Activated CD4-positive, alpha-beta memory T cell treated with anti-CD3 and anti-CD28 coated beads for 36 hours (primary cell): ENCODE measurements at regions not wholly inside any gene's neighbourhood (a gene's known extent, or its start where the extent isn't known, plus 50 kb on each side); places are given as distances from the start of the nearest gene placed in this dataset.

Experiments used
- CTCF ChIA-PET: fragments of 350-600 bp; sonication (Branson Sonifier 250); formaldehyde crosslinking; loops from one replicate; lab custom pipeline; 2021; ENCODE audit warnings: antibody characterized with exemption, inconsistent platforms; lab: Charles Lee
- POLR2A ChIA-PET: fragments of 350-600 bp; sonication (Branson Sonifier 250); formaldehyde crosslinking; loops from one replicate; lab custom pipeline; 2021; ENCODE audit warnings: antibody characterized with exemption; lab: Charles Lee
- DNase-seq: peaks from one replicate; pipeline ENCODE4 v3.0.0-alpha.2; 2020
- H3K27ac Mint-ChIP-seq: one replicate; pipeline ENCODE4 v1.8.0; 2021; ENCODE audit warnings: mixed read lengths
- H3K27me3 Mint-ChIP-seq: one replicate; pipeline ENCODE4 v1.8.0; 2021; ENCODE audit warnings: mixed read lengths
- H3K36me3 Mint-ChIP-seq: one replicate; pipeline ENCODE4 v1.8.0; 2021; ENCODE audit warnings: mixed read lengths
- H3K4me1 Mint-ChIP-seq: one replicate; pipeline ENCODE4 v1.8.0; 2021; ENCODE audit warnings: low read depth, mixed read lengths
- H3K4me3 Mint-ChIP-seq: one replicate; pipeline ENCODE4 v1.8.0; 2021; ENCODE audit warnings: mild to moderate bottlenecking, mixed read lengths
- H3K9me3 Mint-ChIP-seq: one replicate; pipeline ENCODE4 v1.8.0; 2021; ENCODE audit warnings: mixed read lengths
- intact Hi-C: fragments of 100-400 bp; cut with micrococcal nuclease; formaldehyde crosslinking; loops from one replicate; pipeline ENCODE4 v1.15.1; 2023

DNA sequence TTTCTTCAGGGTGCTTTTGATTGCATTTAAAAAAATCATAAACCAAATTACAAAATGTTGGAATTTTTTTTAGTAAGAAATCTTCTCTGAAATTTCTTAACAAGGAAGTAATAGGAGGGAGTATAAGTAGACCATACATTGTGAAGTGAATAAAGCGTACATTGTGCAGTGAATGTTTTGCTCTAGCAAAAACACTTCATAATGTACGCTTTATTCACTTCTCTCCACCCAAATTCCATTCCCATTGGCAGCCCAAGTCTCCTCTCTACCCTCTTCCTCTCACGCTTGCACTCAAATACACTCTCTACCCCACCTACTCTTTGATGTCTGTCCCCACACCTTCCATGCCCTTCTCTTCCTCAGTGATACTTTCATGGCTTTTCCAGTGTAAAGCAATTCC is 241.0 kb downstream of the PPP1R3A start:
- ChIA-PET CTCF (no interaction called here), POLR2A (no interaction called here)
- H3K4me3 Mint-ChIP-seq, result no peak overlapping the region
- H3K9me3 Mint-ChIP-seq, result no peaks in the 10 kb centered on the region
- DNase-seq, result no peak
- no peaks in the 10 kb centered on the region for H3K4me1 Mint-ChIP-seq
- intact Hi-C loops, result no loop called here
- H3K27me3 Mint-ChIP-seq, result no peaks in the 10 kb centered on the region
- no peak overlapping the region for H3K27ac Mint-ChIP-seq
- no peaks in the 10 kb centered on the region for H3K36me3 Mint-ChIP-seq

DNA sequence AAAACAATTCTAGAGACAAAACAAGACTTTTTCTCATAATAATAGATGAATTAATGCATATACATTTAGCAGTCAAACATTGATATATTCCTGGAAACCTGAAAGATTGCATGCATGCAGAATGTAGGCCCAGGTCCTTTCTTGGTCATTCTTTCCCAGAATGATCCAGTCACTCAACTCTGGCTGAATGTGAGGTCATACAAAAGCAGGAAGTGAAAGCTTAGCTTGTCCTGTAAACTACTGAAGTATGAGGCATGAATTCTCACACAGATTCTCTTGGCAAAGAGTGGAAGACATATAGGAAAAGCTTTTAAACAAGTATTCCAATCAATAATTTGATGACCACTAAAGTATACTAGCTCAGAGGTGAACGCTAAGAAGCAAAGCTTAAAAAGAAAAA is 253.9 kb downstream of the PPP1R3A start:
- no peaks in the 10 kb centered on the region for H3K4me1 Mint-ChIP-seq
- no peaks in the 10 kb centered on the region for H3K36me3 Mint-ChIP-seq
- DNase-seq, result no peak
- intact Hi-C loops, result no loop called here
- H3K4me3 Mint-ChIP-seq, result no peak overlapping the region
- ChIA-PET CTCF (no interaction called here), POLR2A (no interaction called here)
- no peak overlapping the region for H3K27ac Mint-ChIP-seq
- peaks cover 3% of the 10 kb centered on the region for H3K9me3 Mint-ChIP-seq
- H3K27me3 Mint-ChIP-seq, result no peaks in the 10 kb centered on the region

DNA sequence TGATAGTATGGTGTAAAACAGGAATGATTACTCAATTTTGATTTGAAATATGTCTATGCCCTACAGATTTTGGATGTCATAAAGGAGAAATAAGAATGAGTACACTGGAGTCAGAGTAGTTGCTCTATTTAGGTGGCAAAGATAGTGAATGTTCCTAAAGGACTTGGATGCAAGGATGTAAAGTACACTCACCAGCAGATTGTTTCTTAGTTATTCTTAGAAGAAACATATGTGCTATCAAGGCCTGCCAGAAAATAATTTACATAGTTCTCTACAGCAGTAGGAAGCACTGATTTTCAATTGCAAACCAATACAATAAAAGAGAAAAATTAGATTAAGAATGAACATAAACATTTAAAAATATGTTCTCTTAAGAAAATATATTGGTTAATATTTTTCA is 259.4 kb downstream of the PPP1R3A start:
- no peaks in the 10 kb centered on the region for H3K36me3 Mint-ChIP-seq
- no peak overlapping the region for H3K27ac Mint-ChIP-seq
- no peaks in the 10 kb centered on the region for H3K4me1 Mint-ChIP-seq
- no peak overlapping the region for H3K4me3 Mint-ChIP-seq
- intact Hi-C loops, result no loop called here
- ChIA-PET CTCF (no interaction called here), POLR2A (no interaction called here)
- H3K9me3 Mint-ChIP-seq, result no peaks in the 10 kb centered on the region
- no peak for DNase-seq
- H3K27me3 Mint-ChIP-seq, result no peaks in the 10 kb centered on the region

DNA sequence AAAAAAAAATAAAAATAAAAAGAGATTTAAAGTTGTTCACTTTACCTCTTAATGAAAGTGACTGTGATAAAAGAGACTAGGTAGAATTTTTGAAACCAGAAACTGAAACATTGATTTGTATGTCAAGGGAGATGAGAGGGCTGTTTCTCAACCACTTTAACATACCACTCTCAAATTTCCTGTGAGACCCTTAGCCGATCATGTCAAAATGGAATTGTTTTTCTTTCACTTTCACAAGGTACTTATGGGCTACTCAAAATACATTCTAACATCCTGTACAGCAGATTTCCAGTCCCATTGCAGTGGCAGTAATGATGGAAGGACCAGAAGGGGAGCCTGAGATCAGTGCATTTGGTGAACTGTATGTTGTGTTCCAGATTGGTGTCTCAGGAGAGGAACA is 261.2 kb downstream of the PPP1R3A start:
- H3K9me3 Mint-ChIP-seq, result no peaks in the 10 kb centered on the region
- H3K27ac Mint-ChIP-seq, result no peak overlapping the region
- DNase-seq, result no peak
- no peaks in the 10 kb centered on the region for H3K27me3 Mint-ChIP-seq
- H3K4me3 Mint-ChIP-seq, result no peak overlapping the region
- intact Hi-C loops, result no loop called here
- ChIA-PET POLR2A (no interaction called here), CTCF (no interaction called here)
- no peaks in the 10 kb centered on the region for H3K4me1 Mint-ChIP-seq
- H3K36me3 Mint-ChIP-seq, result no peaks in the 10 kb centered on the region

DNA sequence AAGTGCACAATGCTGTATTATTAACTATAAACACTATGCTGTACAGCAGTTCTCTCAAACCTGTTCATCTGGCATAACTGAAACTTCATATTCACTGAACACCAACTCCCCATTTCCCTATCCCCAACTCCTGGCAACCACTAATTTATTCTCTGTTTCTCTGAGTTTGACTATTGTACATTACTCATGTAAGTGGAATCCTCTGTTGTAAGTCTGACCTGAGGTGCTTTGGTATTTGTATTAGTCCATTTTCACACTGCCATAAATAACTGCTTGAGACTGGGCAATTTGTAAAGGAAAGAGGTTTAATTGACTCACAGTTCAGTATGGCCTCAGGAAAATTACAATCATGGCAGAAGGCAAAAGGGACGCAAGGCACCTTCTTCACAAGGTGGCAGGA is 266.3 kb downstream of the PPP1R3A start:
- Mint-ChIP-seq H3K36me3 (no peaks in the 10 kb centered on the region), H3K27ac (no peak overlapping the region), H3K4me3 (no peak overlapping the region), H3K4me1 (no peaks in the 10 kb centered on the region), H3K27me3 (no peaks in the 10 kb centered on the region), H3K9me3 (no peaks in the 10 kb centered on the region)
- CTCF ChIA-PET, result no interaction called here
- no peak for DNase-seq
- POLR2A ChIA-PET, result no interaction called here
- intact Hi-C loops, result no loop called here

DNA sequence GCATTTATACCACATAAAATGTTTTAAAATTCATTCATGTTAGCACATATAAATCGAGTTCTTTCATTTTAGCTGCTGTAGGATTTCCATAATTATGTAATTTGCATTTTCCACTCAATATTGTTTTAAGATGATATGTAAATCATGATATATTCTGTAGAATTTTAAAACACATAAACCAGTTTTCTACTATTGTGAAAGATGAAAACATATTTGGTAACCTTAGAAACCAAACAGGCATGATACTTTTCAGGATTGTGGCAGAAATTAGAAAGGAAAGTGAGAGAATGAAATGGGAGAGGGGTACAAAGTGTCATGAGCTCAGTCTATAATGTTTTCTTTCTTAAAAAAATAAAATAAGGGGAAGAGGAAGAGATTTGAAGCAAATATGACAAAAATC is 269.3 kb downstream of the PPP1R3A start:
- Mint-ChIP-seq H3K27me3 (no peaks in the 10 kb centered on the region), H3K9me3 (no peaks in the 10 kb centered on the region), H3K4me3 (no peak overlapping the region), H3K36me3 (no peaks in the 10 kb centered on the region), H3K4me1 (no peaks in the 10 kb centered on the region), H3K27ac (no peak overlapping the region)
- intact Hi-C loops, result no loop called here
- no peak for DNase-seq
- POLR2A ChIA-PET, result no interaction called here
- CTCF ChIA-PET, result no interaction called here

DNA sequence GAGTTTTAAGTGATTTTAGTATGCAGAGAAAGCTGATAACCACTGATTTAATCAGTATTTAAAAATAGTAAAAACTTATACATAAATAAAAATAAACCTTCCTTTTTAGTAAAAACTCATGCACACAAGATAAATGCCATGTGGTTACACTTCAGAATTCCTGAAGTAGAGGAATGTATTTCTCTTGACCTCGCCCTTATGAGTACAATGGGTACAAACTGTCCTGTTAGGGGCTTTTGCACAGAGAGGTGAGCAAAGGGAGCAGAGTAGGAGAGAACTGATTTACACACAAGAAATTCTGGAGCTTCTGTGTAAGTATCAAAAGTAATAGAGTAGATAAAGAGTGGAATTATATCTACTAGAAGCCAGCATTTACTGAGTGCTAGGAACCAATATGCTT is 279.6 kb downstream of the PPP1R3A start:
- peaks cover 2% of the 10 kb centered on the region for H3K9me3 Mint-ChIP-seq
- H3K4me1 Mint-ChIP-seq, result no peaks in the 10 kb centered on the region
- ChIA-PET CTCF (no interaction called here), POLR2A (no interaction called here)
- DNase-seq, result no peak
- intact Hi-C loops, result no loop called here
- no peak overlapping the region for H3K27ac Mint-ChIP-seq
- no peaks in the 10 kb centered on the region for H3K36me3 Mint-ChIP-seq
- no peak overlapping the region for H3K4me3 Mint-ChIP-seq
- no peaks in the 10 kb centered on the region for H3K27me3 Mint-ChIP-seq

DNA sequence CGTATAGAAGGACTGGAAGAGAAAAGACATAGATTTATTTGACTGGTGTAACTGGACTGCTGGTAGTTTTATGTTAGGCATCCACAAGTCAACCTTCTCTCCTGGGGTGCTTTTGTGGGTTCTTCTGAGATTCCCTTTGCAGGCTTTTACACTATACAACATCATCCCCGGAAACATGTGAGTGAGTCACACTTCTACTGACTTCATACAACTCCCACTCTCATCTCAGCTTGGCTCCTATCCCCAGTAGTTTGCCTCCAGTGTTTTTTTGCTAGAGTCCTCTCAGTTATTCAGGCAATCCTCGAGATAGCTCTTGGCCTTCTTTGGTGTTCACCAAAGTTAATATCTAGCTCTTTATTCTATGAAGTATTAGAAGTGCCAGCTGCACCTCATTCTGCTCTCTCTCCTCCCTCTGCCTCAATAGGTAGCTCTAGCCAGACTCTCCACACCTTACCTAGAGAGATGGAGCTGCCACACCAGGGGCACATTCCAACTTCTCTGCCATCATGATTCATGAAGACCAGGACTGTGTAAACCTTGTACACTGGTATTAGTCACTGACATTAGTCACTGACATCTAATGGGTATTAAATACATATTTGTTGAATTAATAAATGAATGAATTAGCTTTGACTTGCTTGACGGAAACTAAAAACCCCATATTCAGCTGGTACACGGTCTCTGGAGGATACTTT is 281.9 kb downstream of the PPP1R3A start:
- ChIA-PET CTCF (no interaction called here), POLR2A (no interaction called here)
- DNase-seq, result no peak
- H3K9me3 Mint-ChIP-seq, result peaks cover 2% of the 10 kb centered on the region
- no peak overlapping the region for H3K27ac Mint-ChIP-seq
- no peaks in the 10 kb centered on the region for H3K27me3 Mint-ChIP-seq
- no peaks in the 10 kb centered on the region for H3K4me1 Mint-ChIP-seq
- no peak overlapping the region for H3K4me3 Mint-ChIP-seq
- no peaks in the 10 kb centered on the region for H3K36me3 Mint-ChIP-seq
- intact Hi-C loops, result no loop called here

DNA sequence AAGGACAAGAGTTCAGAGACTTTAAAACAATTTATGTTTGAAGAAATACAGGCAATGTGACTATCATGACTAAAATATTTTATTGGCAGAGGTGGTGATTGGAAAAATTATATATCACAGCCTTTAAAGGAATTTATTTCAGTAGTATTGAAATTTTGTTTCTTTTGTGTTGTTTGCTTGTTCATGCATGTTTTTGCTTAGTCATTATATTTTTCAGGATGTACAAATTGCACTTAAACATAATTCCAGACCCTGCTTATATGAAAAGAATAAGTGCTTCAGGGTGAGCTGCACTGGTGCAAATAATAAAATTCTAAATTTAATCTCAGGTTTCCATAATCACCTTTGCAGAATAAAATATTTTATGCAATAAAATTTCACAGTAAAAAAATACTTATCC is 283.3 kb downstream of the PPP1R3A start:
- POLR2A ChIA-PET, result no interaction called here
- CTCF ChIA-PET, result no interaction called here

DNA sequence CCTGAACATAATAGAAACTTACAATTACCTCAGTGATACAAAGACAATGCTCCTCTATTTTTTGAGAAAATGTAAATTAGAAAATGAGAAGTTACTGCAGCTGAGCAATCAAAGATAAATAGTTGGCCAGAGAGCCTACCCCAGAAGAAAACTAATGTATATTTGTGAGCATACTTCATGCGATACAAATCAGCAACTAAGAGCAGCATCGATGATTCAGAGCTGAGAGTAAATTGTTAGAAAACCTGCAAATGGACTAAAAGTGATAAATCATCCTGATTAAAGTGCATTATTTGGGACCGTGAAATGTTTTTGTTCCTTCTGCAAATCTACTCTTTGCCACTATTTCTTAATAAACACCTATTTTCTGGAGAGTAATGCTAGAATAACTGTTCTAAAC is 285.7 kb downstream of the PPP1R3A start:
- intact Hi-C loops, result no loop called here
- Mint-ChIP-seq H3K27me3 (no peaks in the 10 kb centered on the region), H3K4me3 (no peak overlapping the region), H3K4me1 (no peaks in the 10 kb centered on the region), H3K27ac (no peak overlapping the region), H3K36me3 (no peaks in the 10 kb centered on the region), H3K9me3 (peaks cover 5% of the 10 kb centered on the region)
- DNase-seq, result no peak
- ChIA-PET CTCF (no interaction called here), POLR2A (no interaction called here)

More for the DNA sequence above, 283.3 kb downstream of the PPP1R3A start:
- no peaks in the 10 kb centered on the region for H3K36me3 Mint-ChIP-seq
- peaks cover 2% of the 10 kb centered on the region for H3K9me3 Mint-ChIP-seq
- no peak for DNase-seq
- intact Hi-C loops, result no loop called here
- H3K4me3 Mint-ChIP-seq, result no peak overlapping the region
- H3K4me1 Mint-ChIP-seq, result no peaks in the 10 kb centered on the region
- no peaks in the 10 kb centered on the region for H3K27me3 Mint-ChIP-seq
- H3K27ac Mint-ChIP-seq, result no peak overlapping the region

DNA sequence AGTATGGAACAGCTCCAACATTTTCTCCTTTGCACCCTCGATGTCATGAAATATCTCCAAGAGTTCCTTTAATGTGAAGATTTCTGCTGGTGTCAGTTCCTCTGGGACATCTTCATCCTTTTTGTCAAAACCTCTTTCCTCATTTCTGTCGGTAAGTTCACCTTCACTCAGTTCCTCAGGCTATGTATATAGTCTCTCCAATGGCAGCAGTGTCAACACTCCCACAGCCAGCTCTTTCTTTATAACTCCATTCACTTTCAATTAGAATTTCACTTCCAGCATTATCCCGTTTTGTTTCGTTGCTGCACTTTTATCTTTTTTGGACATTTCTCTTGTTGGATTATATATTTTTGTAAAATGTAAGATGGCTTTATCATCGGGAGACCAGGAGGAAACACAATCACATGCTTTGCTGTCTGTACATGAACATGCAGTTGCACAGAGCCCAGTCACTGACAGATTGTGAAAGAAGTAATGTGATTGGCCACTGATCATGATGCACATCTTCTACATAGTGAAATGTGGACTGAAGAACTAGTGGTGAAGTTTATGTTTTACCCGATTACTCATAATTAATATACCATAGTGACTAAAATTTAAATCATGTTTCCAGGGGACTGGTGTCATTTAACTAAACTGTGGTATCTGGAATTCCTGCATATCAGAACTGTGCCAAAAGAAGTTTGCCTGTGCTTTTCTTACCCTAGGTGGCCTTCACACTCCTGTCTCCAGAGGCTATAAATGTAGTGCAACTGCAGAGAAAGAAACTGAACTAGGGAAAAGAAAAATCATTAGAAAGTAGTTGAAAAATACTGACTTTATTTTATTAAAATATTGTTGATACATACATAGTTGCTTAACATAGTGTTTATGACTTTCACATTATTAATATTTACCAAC is 289.6 kb downstream of the PPP1R3A start:
- CTCF ChIA-PET, result no interaction called here
- Mint-ChIP-seq H3K36me3 (no peaks in the 10 kb centered on the region), H3K9me3 (peaks cover 3% of the 10 kb centered on the region), H3K27ac (no peak overlapping the region), H3K4me3 (no peak overlapping the region), H3K27me3 (no peaks in the 10 kb centered on the region), H3K4me1 (no peaks in the 10 kb centered on the region)
- POLR2A ChIA-PET, result no interaction called here
- DNase-seq, result no peak
- intact Hi-C loops, result no loop called here

DNA sequence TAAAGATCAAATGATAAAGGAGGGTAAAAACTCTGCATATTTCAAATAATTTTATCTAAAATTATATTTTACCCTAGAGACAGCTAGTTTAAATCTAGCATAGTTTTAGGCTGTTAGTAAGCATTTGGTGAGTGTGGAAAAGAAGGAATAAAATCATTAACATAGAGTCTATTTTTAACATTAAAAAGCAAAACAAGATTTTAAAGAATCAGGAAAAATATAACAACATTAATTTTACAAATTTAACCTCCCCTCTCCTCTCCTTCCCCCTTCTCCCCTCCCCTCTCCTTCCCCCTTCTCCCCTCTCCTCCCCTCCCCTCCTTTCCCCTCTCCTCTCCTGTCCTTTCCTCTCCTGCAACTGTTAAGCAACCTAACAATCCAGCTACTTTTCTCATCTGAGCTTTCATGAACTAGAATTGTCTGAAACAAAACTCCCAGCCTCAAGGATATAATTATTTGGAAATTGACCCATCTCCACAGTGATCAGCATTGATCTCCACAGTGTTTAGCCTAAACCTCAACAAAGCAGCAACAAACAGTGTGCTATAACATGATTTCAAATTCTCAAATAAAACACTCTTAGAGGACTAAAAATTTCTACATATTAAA is 293.2 kb downstream of the PPP1R3A start:
- no peaks in the 10 kb centered on the region for H3K27me3 Mint-ChIP-seq
- intact Hi-C loops, result no loop called here
- peaks cover 11% of the 10 kb centered on the region for H3K9me3 Mint-ChIP-seq
- no peak overlapping the region for H3K4me3 Mint-ChIP-seq
- ChIA-PET CTCF (no interaction called here), POLR2A (no interaction called here)
- H3K36me3 Mint-ChIP-seq, result no peaks in the 10 kb centered on the region
- H3K4me1 Mint-ChIP-seq, result no peaks in the 10 kb centered on the region
- H3K27ac Mint-ChIP-seq, result no peak overlapping the region
- no peak for DNase-seq
